Trophoblast cell (in vitro differentiated cells and primary cell): ENCODE measurements at regions not wholly inside any gene's neighbourhood (a gene's known extent, or its start where the extent isn't known, plus 50 kb on each side); places are given as distances from the start of the nearest gene placed in this dataset.

Experiments used
- DNase-seq, 2 donors: peaks; one replicate each; pipeline ENCODE4 v3.0.0-alpha.2; 2016
- H2AFZ ChIP-seq: 2 replicates; pipeline ENCODE4 v1.6.1; 2013; ENCODE audit warnings: low read length, moderate library complexity, mild to moderate bottlenecking; ENCODE audit not compliant: insufficient read depth, poor library complexity
- H2AK5ac ChIP-seq: 2 replicates; pipeline ENCODE4 v1.6.1; 2013; ENCODE audit warnings: mild to moderate bottlenecking, low read length
- H2BK120ac ChIP-seq: 2 replicates; pipeline ENCODE4 v1.6.1; 2013; ENCODE audit warnings: low read length, mild to moderate bottlenecking, moderate library complexity; ENCODE audit not compliant: insufficient read depth, poor library complexity
- H2BK12ac ChIP-seq: 2 replicates; pipeline ENCODE4 v1.6.1; 2013; ENCODE audit warnings: mild to moderate bottlenecking, low read length, moderate library complexity
- H2BK5ac ChIP-seq: 2 replicates; pipeline ENCODE4 v1.6.1; 2013; ENCODE audit warnings: low read length, low read depth, moderate library complexity, mild to moderate bottlenecking; ENCODE audit not compliant: poor library complexity
- H3K14ac ChIP-seq: 2 replicates; pipeline ENCODE4 v1.6.1; 2013; ENCODE audit warnings: mild to moderate bottlenecking, low read length
- H3K18ac ChIP-seq: 2 replicates; pipeline ENCODE4 v1.6.1; 2013; ENCODE audit warnings: mild to moderate bottlenecking, low read length
- H3K23ac ChIP-seq: 2 replicates; pipeline ENCODE4 v1.6.1; 2013; ENCODE audit warnings: low read length
- H3K27ac ChIP-seq: 2 replicates; pipeline ENCODE4 v1.5.1; 2013; ENCODE audit warnings: low read depth, mild to moderate bottlenecking, inconsistent platforms, low read length, moderate library complexity
- H3K27me3 ChIP-seq: 2 replicates; pipeline ENCODE4 v1.6.1; 2013; ENCODE audit warnings: inconsistent platforms, mild to moderate bottlenecking, low read length, moderate library complexity; ENCODE audit not compliant: insufficient read depth
- H3K36me3 ChIP-seq, 2 experiments: 1 replicate in 1 of 2; 2 replicates in 1 of 2; pipeline ENCODE4 v1.6.1; 2013; ENCODE audit warnings: low read length in 2 of 2, mild to moderate bottlenecking in 2 of 2, moderate library complexity in 1 of 2; ENCODE audit not compliant: insufficient read depth in 2 of 2, control insufficient read depth in 1 of 2
- H3K4ac ChIP-seq: 2 replicates; pipeline ENCODE4 v1.6.1; 2013; ENCODE audit warnings: low read depth, mild to moderate bottlenecking, low read length, moderate library complexity
- H3K4me1 ChIP-seq, 2 experiments: 1 replicate in 1 of 2; 2 replicates in 1 of 2; pipeline ENCODE4 v1.6.1; 2013; ENCODE audit warnings: low read length in 2 of 2, mild to moderate bottlenecking in 2 of 2, moderate library complexity in 1 of 2; ENCODE audit not compliant: insufficient read depth in 2 of 2, control insufficient read depth in 1 of 2
- H3K4me2 ChIP-seq: 2 replicates; pipeline ENCODE4 v1.6.1; 2013; ENCODE audit warnings: inconsistent platforms, mild to moderate bottlenecking, low read length, moderate library complexity
- H3K4me3 ChIP-seq: 2 replicates; pipeline ENCODE4 v1.5.1; 2013; ENCODE audit warnings: mild to moderate bottlenecking, low read depth, low read length, inconsistent platforms
- H3K79me1 ChIP-seq: one replicate; pipeline ENCODE4 v1.6.1; 2013; ENCODE audit warnings: low read length
- H3K79me2 ChIP-seq: 2 replicates; pipeline ENCODE4 v1.6.1; 2013; ENCODE audit warnings: low read length, mild to moderate bottlenecking; ENCODE audit not compliant: control insufficient read depth, insufficient read depth, poor library complexity
- H3K9ac ChIP-seq: 2 replicates; pipeline ENCODE4 v1.6.1; 2013; ENCODE audit warnings: mild to moderate bottlenecking, low read length
- H3K9me3 ChIP-seq: 2 replicates; pipeline ENCODE4 v1.6.1; 2013; ENCODE audit warnings: low read depth, mild to moderate bottlenecking, control low read depth, inconsistent platforms, low read length; ENCODE audit not compliant: insufficient read depth
- H4K12ac ChIP-seq: 2 replicates; pipeline ENCODE4 v1.6.1; 2013; ENCODE audit warnings: low read depth, mild to moderate bottlenecking, low read length, moderate library complexity
- H4K8ac ChIP-seq: 2 replicates; pipeline ENCODE4 v1.6.1; 2013; ENCODE audit warnings: low read depth, mild to moderate bottlenecking, low read length, moderate library complexity
- H4K91ac ChIP-seq: one replicate; pipeline ENCODE4 v1.6.1; 2013; ENCODE audit warnings: low read depth, mild to moderate bottlenecking, low read length, moderate library complexity
- WGBS: extraction: QIAGEN DNeasy Blood & Tissue Kit; methylation state at CpG from one replicate; pipeline ENCODE4 v1.1.7; 2013; ENCODE audit warnings: missing lambda C conversion rate; ENCODE audit not compliant: insufficient read length, insufficient coverage; ENCODE audit errors: extremely low coverage; 5-methylcytosine and 5-hydroxymethylcytosine counted together

- no peak overlapping the region for H3K14ac ChIP-seq
- H3K4me3 ChIP-seq = no peak overlapping the region
- no peak overlapping the region for H3K27ac ChIP-seq
- H3K9me3 ChIP-seq = no peaks in the 10 kb centered on the region
- H3K4me1 ChIP-seq = peaks cover 0 to 2% of the 10 kb centered on the region in 2 experiments
- H2AK5ac ChIP-seq = no peak overlapping the region
- H3K23ac ChIP-seq = no peak overlapping the region
- H3K9ac ChIP-seq = no peak overlapping the region
- H3K36me3 ChIP-seq = no peaks in the 10 kb centered on the region
- H3K79me1 ChIP-seq = peaks cover 3% of the 10 kb centered on the region
- H2BK12ac ChIP-seq = no peak overlapping the region
- no peak overlapping the region for H3K18ac ChIP-seq
- H2BK120ac ChIP-seq = no peak overlapping the region
- no peak overlapping the region for H2BK5ac ChIP-seq
- no peaks in the 10 kb centered on the region for H3K79me2 ChIP-seq
- no peak overlapping the region for H2AFZ ChIP-seq
- no peak overlapping the region for H3K4ac ChIP-seq
- no peak overlapping the region for H3K4me2 ChIP-seq
- no peak for DNase-seq
- H3K27me3 ChIP-seq = no peaks in the 10 kb centered on the region
- no peak overlapping the region for H4K12ac ChIP-seq
- no peak overlapping the region for H4K91ac ChIP-seq
- WGBS = no CpG with 5 or more reads among the region's 3 CpGs
- no peak overlapping the region for H4K8ac ChIP-seq
Observed at GRCh38 chr2:189386741-189387140, 54.5 kb upstream of the WDR75 start.

GRCh38 chr2:189391201-189391600 is 50.1 kb upstream of the WDR75 start:
- DNase-seq = no peak

More at GRCh38 chr2:189391201-189391600, 50.1 kb upstream of the WDR75 start:
- H3K79me2 ChIP-seq = no peaks in the 10 kb centered on the region
- H3K36me3 ChIP-seq = no peaks in the 10 kb centered on the region
- no peak overlapping the region for H4K12ac ChIP-seq
- H4K91ac ChIP-seq = no peak overlapping the region
- no peak overlapping the region for H3K4ac ChIP-seq
- H2AFZ ChIP-seq = no peak overlapping the region
- no peak overlapping the region for H3K18ac ChIP-seq
- no peak overlapping the region for H3K23ac ChIP-seq
- H4K8ac ChIP-seq = no peak overlapping the region
- H3K79me1 ChIP-seq = peaks cover 2% of the 10 kb centered on the region
- no CpG with 5 or more reads among the region's 3 CpGs for WGBS
- no peak overlapping the region for H2BK12ac ChIP-seq
- no peak overlapping the region for H2BK120ac ChIP-seq
- H3K27me3 ChIP-seq = no peaks in the 10 kb centered on the region
- H3K27ac ChIP-seq = no peak overlapping the region
- no peak overlapping the region for H2BK5ac ChIP-seq
- H3K9ac ChIP-seq = no peak overlapping the region
- H3K9me3 ChIP-seq = no peaks in the 10 kb centered on the region
- no peak overlapping the region for H3K4me2 ChIP-seq
- H3K4me3 ChIP-seq = no peak overlapping the region
- peaks cover 0 to 4% of the 10 kb centered on the region in 2 experiments for H3K4me1 ChIP-seq
- no peak overlapping the region for H3K14ac ChIP-seq
- H2AK5ac ChIP-seq = no peak overlapping the region
